NCI-H748 treated with DMSO at 0.1 percent for 48 hours (cell line): ENCODE measurements at regions not wholly inside any gene's neighbourhood (a gene's known extent, or its start where the extent isn't known, plus 50 kb on each side); places are given as distances from the start of the nearest gene placed in this dataset.
"Not testable (repeated sequence)": the region's sequence is repeated elsewhere in the genome, so short reads cannot be mapped to it uniquely, and the experiment has no call there.

Experiments
- DNase-seq: peaks from one replicate; lab custom pipeline; 2025; lab: John Stamatoyannopoulos, UW

DNA sequence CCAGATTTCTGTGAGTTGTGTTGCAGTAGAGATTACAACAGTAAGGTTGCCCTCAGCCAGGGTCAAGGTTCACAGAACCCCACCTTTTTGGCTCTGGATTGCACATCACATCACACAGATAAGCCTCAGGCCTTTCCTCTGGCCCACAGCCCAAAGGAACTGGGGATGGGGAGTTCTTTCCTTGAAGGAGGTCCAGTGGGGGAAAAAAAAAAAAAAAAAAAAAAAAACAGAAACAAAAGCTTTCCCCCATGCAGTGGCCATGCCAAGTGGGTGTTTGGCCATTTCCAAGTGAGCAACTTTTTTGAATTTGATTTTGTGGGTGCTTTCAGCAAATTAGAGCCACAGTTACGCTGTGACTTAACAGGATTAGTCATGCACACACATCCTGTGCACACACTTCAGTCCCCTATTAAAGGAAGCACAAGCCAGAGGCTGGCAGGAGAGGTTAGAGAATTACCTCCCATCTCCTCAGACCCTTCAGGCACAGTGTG is 79.3 kb upstream of the NANOS1 start:
- no peak for DNase-seq

DNA sequence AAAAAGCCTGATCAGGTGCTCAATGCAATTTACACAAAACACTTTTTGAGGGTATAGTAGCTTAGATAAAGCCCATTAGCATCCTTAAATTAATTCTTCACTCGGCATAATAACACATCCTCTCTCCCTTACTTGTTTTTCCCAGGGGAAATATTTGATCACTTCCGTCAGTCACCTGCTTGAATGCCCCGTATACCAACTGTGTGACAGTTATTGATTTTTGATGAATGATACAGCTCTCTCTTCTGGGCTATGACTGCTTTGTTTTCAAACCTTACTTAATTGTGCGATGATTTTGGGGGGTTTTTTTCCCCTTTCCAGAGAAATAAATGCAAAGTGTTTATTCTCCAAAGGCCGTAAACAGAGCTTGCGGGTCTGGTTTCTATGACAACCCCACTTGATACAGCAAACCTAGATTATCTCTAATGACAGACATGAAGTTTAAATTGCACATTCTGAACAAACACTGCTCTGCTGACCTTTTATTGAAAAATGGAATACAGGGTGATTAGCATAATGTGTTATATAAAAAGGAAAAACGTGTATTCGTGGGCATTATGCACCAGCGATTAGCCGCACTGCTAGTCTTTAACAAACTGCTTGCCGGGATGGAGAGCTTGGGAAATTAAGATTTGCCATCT is 78.4 kb upstream of the NANOS1 start:
- DNase-seq = peak; percentile 63

DNA sequence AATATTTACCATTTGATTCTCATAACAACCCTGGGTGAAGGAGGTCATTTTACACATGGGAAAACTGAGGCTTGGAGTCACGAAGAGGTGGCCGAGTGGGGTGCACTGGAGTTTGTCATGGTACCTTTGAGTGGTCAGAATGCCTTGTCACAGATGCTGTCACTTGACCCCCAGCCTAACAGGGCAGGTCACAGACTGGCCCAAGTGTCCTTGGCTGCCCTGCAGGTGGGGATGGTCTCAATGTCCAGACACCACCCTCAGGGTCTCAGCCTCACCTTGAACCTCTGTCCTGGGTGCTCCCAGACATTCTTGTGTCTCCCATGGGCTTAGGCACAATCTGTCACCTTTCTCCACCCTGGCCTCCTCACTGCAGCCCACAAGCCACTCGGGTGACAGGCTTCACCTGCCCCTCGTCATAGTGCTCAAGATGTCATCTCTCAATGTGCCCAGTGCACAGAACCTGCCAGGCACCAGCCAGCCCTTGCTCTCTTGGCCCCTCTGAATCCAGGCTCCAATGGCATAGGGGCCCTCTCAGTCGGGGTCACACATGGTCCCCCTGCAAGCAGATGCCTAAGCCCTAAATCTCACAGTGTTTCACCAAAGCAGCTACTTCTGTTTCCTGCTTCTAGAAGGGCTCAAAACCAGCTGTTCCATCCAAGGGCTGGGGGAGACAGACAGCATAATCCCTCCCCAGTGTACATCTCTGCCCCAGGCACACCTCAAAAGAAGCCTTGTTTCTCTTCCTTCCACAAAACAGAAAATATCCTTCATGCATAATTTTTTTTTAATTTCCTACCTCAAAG is 76.8 kb upstream of the NANOS1 start:
- no peak for DNase-seq

DNA sequence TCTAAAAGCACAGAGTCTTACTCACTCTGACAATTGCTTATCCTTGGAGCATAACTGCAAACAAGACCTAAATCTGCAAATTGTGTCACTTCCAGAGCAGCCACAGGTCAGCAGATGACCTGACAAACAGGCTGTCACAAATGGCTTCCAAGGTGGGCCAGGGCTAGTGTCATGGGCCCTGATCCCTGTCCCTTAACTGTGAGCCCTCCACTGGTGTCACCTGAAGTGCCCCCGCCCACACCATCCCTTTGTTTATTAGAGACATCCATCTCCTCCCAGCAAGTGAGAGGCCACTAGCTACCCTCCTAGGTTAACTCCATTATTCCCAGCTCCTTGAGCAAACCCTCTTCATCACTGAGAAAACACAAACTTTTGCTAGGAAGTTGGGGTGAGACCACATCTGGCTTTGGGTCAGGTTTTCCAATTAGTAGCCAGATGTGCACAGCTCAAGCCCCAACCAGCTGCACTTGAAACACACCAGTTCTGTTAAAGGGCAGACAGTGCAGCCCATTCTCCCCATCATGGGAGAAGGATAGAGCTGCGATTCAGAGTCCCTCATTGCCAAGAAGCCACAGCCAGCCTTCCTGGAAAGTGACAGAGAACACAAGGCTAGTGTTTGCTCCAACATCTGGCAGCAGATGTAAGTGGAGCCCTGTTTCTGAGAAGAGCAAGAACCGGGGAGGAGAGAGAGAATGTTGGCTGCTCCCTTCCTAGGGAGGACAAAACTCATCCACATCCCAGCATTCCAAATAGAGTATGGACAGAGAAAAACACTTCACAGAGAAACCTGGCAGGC is 75.7 kb upstream of the NANOS1 start:
- no peak for DNase-seq

DNA sequence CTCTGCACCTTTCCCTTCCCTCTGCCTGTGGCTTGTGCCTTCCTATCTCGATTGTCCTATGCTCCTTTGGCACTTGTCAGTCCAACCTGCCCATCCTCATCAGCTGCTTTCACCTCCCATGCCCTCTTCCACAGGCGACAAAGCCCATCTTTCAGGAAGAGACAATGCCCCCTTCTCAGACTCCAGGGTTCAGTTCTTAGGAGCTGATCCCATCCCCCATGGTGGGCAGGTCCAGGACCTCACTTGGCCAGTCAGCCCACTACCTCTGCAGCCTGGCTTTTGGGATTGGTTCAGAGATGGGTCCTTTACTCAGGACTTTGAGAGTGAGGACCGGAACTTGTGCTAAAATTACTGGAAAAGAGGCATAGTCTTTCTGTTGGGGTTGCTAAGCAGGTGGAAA is 74.0 kb upstream of the NANOS1 start:
- DNase-seq = no peak

DNA sequence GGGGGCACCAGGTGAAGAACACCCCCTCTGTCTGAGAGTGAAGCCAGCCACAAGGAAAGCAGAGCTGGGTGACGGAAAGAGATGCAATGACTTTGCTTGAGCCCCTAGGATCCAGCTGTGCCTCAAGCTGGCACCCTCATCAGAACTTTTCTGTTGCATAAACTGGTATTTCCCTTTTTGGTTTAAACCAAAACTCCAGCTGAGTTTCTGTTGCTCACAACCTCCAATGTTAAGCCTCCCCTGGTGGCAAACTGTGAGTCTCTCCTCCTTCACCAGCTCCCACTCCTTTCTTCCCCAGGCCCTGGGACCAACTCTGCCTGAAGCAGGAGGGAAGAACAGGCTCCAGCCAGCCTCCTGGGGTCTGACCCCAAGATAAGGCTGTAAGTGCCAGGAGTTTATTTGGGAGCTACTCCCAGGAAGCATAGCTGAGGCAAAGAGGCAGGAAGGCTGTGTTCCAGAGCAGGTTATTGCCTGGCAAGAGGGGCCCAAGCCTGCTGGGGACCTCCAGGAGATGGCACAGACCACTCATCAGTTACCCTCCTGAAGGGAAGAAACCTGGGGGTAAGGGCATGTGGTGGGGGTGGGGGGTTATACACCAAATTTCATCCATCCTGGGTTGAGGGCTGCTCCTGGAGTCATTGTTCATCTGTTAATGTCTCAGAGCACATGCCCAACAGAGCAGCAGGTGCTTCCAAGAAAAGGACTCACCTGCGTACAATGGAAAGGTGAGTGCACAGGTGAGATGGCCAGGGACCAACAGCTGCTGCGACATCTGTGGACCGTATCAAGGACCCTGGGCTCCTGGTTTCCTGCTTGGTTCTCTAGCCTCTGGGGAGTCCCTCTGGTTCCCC is 73.3 kb upstream of the NANOS1 start:
- no peak for DNase-seq

DNA sequence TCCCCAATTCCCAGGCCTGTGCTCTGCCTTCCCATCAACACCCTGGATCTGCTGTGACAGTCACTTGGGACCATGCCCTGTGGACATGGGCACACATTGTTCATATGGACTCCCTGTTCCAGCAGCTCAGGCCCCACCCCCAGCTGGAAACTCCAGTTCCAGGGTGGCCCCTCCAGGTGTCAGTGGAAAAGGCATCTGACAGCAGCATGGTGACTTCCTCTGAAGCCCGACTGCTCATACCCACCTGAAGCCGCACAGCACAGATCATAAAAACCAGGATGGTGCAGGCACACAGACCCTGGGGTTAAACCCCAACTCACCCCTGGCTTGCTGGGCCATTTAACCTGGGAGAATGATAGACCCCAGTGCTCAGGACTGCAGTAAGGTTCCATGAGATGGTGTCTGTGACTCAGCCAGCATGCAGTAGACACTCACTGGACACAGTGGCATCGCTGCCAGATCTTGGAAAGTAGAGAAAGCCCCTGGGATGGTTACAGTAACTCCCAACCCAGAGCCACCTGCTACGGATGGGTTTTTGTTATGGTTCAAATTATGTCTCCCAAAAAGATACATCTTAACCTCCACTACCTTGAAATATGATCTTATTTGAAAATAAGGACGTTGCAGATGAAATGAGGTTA is 72.6 kb upstream of the NANOS1 start:
- DNase-seq = no peak

DNA sequence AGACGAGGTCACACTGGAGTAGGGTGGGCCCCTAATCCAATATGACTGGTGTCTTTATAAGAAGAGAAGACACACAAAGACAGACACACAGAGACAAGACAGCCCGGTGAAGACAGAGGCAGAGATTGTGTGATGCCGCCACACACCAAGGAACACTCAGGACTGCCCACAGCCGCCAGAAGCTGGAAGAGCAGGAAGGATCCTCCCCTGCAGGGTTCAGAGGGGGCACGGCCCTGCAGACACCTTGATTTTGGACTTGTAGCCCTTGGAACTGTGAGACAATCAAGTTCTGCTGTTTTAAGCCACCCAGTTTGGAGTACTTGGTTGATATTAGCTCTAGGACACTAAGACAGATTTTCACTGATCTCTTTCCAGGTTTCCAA is 72.1 kb upstream of the NANOS1 start:
- no peak for DNase-seq

DNA sequence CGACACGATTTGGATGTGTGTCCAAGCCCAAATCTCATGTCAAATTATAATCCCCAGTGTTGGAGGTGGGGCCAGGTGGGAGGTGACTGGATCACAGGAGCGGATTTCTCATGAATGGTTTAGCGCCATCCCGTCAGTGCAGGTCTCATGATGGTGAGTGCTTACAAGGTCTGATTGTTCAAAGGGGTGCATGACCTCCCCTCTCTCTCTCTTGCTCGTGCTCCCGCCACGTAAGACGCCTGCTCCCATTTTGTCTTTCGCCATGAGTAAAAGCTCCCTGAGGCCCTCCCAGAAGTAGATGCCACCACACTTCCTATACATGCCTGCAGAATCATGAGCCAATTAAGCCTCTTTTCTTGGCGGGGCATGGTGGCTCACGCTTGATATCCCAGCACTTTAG is 71.5 kb upstream of the NANOS1 start:
- no peak for DNase-seq

DNA sequence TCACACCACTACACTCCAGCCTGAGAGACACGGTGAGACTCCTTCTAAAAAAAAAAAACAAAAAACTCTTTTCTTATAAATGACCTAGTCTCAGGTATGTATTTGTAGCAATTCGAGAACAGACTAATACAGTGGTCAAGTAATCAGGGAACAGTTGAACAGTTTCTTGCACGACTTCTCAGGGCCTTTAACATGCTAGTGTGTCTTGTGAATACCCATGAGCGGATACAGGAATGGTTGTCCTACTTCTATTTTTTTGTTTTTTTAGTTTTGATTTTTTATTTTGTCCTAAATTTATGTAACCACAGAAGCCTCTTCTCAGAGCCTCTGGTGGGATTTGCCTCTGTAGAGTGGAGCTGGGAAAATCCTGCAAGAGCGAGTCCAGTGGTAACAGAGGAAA is 71.0 kb upstream of the NANOS1 start:
- DNase-seq = no peak

DNA sequence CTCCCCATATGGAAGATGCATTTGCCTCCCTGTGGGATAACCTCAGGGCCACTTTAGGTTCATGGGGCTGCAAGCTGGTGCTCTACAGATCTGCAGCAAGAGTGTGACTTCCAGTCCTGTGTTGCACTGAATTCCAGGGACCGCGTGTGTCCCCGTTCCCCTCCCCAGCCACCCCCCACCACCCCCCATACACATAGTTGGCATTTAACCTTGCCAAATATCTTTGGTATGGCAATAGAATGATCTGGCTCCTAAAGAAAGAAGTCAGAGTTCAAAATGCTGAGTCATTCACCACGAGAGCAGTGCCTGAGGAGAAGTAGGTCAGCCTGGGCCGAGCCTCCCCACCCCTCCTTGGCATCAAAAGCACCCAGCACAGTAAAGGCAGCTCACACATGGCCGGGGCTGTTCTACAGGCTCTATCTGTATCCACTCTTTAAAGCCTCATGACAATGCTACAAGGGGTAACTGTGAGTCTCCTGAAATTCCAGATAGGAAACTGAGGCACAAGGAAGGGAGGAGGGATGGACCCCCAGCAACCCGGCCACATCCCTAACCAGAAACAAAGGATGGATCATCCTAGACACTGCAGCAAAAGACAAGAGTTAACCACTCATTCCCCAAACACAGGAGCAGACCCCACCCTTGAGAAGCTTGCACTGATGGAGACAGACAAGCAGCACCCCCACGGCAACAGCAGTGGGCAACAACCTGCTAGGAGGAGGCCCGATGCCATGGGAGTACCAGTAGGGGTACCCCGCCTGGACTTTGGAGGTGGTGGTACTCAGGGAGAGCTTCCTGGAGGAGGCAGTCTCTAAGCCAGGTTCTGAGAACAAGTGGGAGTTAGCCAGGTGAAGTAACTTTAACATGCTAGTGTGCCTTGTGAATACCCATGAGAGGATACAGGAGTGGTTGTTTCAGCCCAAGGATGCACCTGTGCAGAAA is 70.3 kb upstream of the NANOS1 start:
- no peak for DNase-seq

DNA sequence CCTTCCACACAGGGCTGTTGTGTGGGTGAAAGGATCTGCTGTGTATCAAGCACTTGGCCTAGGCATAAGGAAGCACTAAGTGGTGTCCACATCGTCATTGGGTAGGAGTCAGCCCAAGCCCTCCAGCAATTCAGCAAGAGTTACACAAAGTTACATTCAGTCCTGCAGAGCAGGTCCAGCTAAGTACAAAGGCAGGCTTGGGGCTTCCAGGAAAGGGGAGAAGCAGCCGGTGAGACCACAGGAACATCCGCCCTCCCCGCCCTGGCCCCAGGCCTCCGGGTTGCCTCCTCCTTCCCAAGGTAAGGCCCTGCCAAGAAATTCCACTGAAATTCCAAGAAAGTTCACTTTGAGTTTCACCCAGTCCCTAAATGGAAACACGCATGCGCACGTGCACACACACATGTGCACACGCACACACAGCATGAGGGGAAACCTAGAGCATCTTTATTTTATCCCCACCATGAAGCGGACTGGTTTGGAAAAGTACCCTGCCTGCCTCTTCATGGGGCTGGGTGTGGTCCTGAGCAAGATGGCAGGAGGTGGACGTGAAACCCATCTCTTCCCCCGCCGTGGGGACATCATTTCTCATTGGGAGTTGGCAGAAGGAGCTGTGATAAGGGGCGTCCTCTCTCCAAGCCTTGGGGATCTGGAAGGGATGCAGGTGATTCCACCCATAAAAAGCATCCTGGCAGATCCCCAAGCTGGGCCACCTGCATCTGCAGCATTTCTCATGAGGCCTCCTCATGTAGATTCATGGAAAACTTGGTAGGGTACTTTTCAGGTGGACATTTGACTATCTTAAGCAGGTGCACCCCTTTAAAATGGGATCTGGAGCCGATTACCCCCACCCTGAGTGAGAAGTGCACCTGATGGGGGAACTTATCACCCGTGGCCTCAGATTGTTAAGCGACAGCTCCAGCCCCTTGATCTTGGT is 69.1 kb upstream of the NANOS1 start:
- DNase-seq = no peak

DNA sequence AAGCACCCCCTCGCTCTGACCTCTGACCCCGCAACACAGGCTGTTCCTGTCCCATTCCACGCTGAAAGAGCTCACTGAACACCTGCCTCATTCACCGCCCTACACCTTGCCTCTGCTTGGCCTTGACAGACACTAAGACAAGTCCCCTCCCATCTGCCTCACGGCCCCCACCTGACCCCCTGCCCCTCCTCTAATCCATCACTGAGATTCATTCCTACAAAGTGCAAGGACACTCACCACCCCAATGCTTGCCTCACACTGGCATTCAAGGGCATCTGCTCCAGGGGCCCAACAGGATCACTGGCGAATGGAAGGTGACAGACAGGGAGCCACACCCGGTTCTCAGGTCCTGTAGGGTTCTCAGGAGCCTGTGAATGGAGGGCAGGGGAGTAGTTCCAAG is 68.1 kb upstream of the NANOS1 start:
- DNase-seq = no peak

DNA sequence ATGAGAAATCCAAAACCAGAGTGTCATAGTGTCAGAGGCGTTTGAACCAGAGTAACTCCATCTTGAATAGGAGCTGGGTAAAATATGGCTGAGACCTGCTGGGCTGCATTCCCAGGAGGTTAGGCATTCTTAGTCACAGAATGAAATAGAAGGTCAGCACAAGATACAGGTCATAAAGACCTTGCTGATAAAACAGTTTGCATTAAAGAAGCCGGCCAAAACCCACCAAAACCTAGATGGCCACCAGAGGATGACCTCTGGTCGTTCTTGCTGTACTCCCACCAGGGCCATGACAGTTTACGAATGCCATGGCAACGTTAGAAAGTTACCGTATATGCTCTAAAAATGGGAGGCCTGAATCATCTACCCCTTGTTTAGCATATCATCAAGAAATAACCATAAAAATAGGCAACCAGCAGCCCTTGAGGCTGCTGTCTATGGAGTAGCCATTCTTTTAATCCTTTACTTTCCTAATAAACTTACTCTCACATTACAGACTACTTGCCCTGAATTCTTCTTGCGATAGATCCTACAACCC is 67.1 kb upstream of the NANOS1 start:
- not testable (repeated sequence) for DNase-seq

DNA sequence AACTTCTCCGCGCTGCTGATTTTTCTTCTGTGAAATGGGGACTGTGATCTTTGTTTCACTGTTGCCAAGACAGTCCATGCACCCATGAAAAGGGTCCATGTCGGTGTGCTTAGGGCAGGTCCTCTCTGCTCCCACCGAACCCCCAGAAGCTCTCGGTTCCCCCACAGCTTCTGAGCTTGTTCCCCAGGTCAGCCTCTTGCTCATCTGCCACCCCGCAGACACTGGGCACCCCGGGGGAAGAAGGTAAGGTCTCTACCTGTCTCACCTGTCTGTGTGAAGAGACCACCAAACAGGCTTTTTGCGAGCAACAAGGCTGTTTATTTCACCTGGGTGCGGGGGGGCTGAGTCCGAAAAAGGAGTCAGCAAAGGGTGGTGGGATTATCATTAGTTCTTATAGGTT is 66.2 kb upstream of the NANOS1 start:
- DNase-seq = no peak

DNA sequence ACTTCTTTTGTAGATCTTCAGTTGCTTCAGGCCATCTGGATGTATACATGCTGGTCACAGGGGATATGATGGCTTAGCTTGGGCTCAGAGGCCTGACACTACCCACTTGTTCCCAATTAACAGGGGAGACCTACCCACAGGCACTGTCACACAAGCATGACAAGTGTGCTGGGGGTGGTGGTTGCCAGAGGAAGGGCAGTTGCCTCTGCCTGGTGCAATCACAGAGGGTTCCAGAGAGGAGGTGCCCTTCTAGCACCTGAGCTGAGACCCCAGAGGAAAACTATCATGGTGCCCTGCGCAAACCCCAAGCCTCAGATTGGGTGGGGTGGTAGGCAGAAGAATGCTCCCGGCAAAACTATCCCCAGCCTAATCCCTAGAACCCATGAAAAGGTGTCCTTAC is 65.6 kb upstream of the NANOS1 start:
- DNase-seq = no peak

DNA sequence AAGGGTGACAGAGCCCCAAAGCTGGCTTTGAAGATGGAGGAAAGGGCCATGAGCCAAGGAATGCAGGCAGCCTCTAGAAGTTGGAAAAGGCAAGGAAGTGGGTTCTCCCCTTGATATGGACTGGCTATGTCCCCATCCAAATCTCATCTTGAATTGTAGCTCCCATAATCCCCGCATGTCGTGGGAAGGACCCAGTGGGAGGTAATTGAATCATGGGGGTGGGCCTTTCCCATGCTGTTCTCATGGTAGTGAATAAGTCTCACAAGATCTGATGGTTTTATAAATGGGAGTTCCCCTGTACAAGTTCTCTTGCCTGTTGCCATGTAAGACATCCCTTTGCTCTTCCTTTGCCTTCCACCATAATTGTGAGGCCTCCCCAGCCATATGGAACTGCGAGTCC is 65.0 kb upstream of the NANOS1 start:
- DNase-seq = not testable (repeated sequence)

DNA sequence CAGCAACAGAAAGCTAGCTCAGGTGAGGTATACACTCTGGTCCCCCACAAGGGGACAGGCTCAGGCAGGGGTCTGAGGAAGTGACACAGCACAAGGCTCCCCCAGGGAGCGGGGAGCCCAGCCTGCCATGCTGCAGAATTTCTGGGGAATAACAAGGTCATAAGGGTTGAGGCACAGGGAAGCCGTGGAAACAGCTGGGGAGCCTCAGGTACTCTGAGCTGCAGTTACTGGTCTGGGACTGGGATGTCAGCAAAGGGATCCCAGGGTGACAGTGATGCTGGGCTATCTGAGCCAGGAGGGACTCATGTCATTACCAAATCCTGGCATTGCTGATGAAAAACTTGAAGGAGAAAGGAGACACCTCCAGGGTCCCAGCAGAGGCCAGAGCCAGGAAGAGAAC is 64.4 kb upstream of the NANOS1 start:
- no peak for DNase-seq

DNA sequence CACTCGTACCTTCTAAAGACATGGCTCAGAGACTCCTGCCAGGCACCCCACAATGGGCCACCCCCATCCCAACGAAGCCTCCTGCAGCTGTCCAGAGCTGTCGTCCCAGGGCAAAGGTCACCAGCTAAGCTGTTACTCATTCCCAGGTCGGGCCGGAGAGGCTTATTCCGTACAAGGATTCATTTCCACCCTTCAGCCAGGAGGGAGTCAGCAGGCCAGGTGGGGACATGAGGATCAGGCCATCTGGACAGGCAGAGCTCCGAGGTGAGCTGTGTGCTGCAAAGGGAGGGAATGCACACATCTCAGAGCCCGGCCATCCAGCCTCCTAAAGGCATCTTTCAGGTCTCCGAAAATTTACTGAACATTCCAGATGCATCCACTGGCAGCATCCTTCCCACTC is 63.9 kb upstream of the NANOS1 start:
- no peak for DNase-seq
